ENCODE measurements at regions not wholly inside any gene's neighbourhood (a gene's known extent, or its start where the extent isn't known, plus 50 kb on each side); places are given as distances from the start of the nearest gene placed in this dataset.

DNA sequence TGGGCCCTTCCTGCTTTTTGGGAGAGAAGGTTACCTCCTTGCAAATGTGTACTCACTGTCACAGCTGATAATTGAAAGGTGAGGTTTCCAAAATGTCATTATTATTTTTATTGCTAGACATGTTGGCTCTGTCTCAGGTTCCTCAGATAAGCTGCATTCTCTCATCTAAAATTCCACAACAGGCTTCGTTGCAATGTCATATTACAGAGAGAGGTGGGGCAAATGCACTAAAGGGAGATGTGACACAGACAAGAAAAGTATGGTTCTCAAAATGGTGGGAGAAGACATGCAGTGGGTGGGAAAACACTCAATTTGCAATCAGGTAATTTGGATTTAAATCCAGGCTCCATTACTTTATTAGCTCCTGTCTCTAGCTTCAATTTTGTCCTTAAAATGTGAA is 256.4 kb upstream of the POU3F2 start:
- no peak for DNase-seq

DNA sequence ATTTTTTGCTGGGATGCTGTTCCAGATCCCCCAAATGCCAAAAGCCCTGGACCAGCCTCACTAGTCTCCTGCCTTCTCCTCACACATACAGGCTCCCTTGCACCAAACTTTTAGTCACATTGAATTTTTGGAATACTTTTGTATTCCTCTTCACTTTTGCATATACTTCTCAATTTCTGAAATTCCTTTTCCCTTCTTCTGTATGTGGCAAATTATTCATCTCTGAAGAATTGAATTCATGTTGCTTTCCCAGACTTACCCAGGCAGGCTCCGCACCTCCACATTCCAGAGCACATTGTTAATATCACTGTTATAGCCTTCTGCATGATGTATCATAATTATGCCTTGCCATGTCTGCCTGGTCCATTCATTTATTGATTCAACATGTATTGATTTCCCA is 255.3 kb upstream of the POU3F2 start:
- DNase-seq = no peak

DNA sequence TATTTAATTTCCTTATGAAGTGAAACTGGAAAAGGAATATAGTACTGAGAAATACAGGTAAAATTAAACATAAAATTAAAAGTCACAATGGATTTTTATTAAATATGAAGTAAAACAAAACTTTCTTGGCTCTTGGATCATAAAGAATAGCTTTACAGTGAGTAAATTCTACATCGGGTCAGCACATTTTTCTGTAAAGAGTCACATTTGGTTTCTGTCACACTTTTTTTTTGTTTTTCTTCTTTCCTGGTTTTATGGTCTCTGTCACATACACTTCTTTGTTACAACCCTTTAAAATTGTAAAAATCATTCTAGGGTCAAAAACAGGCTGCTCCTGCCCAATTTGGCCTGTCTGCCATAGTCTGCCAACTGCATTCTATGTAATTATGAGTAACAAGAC is 254.4 kb upstream of the POU3F2 start:
- no peak for DNase-seq

DNA sequence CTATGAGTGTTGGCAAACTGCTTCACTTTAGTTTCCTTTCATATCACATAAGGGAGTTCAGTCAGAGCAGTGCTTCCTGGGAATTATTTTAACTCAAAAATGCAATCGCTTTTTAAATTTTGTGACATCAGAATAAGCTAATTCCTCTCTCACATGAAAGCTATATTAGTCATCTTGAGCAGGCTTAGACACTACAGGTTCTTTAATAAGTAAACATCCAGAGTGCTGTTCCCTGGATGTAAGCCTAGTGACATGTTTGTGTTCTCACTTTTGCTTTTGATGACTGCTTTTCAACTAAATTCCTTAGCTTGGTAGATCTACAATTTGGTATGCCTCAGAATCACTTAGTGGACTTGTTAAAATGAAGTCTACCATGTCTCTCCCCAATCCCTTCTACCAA is 252.7 kb upstream of the POU3F2 start:
- no peak for DNase-seq

DNA sequence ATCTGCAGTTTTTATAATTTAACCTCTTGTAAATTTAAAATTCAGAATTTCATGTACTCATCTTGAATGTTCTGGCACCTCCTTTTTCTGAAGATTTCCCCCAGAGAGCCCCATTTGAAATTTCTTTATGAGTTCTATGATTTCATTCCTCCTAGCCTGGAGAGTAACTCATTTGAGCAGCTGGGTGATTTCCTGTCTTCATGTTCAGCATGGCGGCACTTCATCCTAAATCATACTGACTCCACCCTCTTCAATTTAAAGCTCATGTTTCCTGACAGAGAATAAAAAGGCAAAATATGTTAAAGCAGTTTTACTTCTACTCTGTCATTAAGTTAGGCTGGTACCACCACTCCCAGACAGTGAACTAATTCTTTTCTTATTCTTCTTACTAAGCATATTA is 250.9 kb upstream of the POU3F2 start:
- DNase-seq = no peak

DNA sequence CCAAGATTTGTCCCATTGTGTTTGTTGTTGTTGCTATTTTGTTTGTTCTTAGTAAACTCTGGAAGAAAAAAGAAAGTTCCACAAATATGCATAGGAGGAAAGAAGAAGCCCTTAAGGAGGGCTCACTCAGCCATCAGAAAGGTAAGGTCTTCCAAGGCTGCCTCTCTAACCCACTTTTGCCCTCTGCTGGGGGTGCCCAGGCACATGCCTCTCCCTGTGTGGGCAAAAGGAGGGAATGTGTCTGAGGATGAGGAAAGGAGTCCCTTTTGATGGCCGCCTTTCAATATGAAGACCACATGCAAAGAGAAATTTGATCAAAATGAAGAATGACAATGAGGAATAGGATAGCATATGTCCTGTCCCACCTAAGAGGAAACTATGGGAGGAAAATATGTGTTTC is 248.2 kb upstream of the POU3F2 start:
- no peak for DNase-seq

DNA sequence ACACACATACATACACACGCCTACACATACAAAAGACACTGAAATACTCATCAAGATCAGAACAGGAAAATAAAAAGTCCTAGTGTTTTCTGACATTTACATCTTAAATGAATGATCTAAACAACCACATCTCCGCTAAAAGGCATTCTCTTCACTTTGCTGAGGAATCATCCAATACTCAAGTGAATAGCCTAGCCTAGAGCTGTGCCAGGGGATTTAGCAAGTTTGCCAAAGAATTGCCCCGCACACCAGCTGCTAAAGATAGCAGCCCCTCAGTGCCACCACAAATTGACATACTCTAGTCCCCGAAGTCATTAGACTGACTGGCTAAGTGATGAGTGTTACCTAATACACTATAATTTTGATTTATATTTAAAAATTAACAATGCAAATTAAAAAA is 246.8 kb upstream of the POU3F2 start:
- no peak for DNase-seq

DNA sequence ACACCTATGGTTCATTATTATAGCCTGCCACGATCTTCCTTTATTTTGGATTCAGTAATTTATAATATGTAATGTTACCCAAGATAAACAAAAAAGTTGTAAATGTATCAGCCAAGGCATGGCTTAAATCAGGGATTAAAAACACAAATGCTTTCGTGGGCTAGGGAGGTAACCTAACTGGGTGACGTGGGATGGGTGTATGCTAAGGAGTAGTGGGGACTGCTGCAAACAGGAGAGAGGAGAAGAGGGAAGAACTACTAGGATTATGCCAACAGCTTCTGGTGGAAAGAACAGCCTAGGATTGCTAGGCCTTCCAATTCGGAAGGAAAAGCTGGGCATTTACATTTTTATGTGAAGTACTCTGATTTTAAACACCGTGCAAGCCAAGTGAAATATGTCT is 244.8 kb upstream of the POU3F2 start:
- no peak for DNase-seq

DNA sequence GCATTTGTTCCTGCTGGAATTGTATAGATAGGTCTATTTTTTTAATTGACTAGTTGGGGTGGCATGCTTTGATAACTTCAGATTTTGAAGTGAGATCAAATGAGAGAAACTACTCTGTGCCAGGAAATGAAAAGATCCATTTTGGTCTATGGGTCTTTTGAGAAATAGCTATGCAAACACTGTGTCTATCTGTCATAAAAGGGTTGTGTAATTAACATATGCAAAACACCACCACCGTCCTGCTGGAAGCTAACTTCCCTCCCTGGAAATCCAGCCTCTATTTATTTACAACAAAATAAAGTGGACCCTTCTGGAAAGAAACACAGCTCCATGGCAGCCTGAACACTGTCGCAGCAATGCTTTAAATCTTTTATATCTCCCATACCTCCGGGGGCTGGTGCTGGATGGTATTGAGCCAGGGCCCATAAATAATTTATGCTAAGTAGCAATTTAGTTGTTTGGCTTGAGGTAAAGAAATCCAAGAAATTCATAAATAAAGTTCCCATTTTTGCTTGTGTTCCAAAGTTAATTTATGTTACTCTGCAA is 244.2 kb upstream of the POU3F2 start:
- peak; percentile 45 for DNase-seq

DNA sequence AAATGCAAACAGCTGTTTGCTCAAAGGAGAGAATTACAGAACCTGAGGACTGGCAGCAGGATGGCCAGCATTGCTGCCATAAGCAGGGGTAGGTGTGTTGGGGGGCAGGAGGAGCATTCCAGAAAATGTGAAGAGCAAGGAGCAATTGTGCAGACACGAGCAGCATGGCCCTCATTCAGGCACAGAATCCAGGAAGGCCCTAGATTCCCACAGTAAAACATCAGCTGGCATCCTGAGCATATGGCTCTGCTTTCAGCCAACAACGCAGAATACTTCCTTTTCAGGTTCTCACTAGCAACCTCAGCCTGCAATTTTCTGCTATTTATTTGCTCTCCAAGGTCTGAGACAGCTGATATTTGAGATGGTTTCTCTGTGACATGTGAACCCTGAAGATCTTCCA is 243.4 kb upstream of the POU3F2 start:
- DNase-seq = no peak

DNA sequence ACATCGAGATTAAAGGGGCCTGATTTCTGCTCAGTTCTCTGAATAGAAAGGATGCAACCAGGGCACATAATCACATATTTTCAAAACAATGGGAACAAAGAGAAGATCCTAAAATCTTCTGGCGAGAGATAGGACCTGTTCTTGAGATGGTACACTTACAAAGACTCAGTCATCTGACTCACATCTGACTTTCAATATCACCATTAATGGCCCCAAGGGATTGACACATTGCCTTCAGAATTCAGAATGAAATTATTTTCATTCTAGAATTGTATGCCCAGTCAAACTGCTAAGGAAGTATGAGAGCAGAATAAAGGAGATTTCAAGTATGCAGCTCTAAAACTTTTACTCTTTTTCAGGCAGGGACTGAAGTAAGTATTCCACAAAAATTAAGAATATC is 240.7 kb upstream of the POU3F2 start:
- no peak for DNase-seq

DNA sequence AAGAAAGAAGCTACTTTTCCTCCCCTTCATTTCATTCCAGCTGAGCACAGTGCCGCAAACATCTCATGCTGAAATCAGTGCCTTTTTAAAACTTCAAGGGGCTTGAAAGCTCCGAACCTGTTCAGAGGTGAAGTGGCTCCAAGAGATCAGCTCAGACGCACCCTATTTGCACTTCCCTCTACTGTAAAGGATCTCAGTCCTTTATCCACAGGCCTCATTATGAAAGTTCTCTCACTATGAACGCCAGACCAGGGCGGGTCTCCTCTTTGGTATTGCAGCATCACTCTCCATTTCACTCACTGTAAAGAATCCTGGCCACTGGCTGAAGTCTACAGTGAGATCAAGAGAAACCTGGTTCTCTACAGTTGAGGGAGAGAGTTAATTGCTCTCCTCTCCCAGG is 232.7 kb upstream of the POU3F2 start:
- no peak for DNase-seq

DNA sequence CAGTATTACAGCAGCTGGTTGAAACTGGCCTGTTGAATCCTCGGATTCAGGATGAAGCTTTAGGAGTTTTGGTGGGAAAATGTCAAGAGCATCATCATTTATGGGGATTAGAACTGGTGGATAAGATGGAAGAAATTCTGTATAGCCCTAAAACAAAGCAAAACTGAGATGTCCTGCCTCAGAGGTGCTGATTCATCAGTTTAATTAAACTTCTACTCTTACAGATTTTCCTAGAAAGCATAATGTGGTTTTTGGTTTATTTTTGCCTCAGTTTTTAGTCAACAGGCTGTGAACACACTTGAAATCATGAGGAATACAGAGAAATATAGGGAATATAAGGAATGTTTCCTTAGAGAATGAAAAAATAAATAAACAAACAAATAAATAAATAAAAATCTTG is 228.7 kb upstream of the POU3F2 start:
- no peak for DNase-seq

DNA sequence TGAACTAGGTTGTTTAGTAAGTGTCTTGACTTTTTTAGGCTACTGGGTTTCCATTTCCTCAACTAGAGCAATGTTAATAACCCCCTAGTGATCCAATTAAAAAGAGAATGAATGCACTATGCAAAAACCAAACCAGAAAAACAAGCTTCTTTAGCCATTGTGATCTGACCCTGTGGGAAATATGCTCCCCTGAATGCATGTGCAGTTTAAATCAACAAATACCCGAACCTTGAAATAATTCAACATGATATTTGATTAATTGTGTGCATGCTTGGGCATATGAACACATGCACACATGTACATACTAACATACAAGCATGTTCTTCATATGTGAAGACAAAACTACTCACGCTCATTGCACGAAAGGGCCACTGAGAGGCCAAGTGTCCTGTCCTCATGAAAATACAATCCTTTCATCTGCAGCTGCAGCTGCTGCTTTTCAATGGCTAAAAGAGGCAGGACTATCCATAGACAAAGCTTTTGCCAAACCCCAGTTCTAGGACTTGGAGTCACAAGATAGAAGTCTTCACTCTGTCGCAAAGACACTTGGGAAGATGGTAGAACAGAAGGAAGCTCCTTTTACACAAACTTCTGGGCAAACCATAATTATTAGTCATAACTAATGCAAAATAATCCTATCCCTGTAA is 207.1 kb upstream of the POU3F2 start:
- no peak for DNase-seq

DNA sequence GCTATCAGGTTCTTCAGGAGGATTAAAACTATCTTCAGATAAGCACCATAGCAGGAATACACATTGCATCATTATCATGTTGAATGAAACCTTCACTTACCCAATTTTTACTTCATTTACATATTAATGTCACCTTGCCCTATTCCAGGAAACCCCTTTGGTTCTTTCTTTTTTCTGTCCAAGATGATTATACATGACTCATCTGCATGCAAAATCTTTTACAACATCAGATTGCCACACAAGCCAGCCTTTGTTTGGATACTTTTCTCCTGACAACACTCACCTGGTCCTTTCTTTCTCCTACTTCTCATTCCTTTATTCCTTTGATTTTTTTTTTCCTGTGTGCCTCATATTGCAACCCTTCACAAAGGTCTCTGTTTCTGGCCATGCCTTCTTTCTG is 200.5 kb upstream of the POU3F2 start:
- no peak for DNase-seq

DNA sequence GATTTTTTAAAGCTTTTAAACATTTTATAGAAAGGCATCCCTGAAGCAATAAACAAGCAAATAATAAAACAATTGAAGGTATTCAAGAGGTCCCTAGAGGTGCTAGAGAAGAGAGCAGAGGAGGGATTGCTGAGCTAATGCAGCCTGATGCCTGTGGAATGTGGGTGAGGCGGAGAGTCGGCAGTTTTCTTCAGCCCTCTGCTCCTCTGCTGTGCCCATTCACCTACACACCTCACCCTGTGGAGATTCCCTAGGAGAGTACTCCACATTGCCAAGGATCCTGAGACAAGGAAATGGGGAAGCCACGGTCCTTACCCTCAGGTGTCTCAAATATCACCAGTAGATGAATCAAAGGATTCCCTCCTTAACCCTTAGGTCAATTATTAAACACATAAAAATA is 199.8 kb upstream of the POU3F2 start:
- DNase-seq = no peak

DNA sequence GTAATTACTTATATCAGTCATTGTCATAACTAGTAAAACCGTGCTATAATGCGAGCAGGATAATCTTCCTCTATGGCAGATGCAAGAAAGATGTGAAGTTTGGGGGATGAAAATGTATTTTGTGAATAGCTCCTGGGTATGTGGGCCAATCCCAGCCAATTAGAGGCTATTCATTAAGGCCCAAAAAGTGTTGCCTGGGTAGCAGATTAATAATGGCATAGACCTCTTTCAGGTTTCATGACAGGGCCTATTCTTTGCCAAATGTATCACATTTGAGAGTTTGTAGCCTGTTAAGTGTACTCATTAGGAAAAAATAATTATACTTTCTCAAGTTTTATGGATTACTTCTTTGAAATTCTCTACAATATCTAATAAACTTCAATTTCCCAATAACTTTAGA is 199.2 kb upstream of the POU3F2 start:
- no peak for DNase-seq

DNA sequence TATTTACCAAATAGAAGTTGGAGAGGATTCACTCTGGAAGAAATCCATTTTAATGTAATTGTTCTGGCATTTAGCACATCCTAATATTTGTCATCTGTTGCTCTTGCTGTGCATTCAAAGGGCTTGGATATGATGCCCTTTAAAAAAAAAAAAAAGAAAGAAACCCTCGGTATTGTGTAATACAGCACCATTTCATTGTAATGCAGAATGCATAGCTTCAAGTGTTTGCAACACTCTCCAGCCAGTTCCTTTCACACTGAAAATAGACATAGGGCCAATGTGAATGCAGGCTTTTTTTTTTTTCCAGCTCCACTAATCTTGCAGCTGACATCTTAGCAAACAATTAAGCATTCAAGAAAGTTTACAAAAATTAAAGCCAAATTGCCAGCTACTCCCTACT is 197.4 kb upstream of the POU3F2 start:
- DNase-seq = no peak

DNA sequence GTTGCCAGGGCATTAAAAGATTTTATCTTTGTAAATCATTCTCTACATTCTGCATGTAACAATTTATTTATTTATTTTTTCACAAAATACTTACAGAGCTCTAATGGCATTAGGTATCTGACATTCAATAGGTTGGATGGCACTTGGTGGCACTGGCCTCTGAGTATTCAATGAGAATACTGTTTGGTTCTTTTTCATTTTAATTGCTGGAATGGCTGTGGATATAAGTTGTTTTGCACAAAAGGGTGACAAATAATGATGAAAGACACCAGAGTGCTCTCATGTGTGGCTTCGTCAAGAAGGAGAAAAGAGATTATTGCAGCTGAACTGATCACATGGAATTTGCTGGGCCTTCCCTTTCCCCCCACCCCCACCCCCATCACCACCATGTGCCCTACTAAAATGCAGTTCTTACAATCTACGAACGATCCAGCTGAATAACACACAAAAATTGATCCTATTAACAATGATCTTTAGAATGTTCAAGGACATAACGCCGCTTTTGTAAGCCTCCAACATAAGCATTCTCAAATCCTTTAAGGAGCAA is 195.2 kb upstream of the POU3F2 start:
- peak; percentile 83 for DNase-seq

DNA sequence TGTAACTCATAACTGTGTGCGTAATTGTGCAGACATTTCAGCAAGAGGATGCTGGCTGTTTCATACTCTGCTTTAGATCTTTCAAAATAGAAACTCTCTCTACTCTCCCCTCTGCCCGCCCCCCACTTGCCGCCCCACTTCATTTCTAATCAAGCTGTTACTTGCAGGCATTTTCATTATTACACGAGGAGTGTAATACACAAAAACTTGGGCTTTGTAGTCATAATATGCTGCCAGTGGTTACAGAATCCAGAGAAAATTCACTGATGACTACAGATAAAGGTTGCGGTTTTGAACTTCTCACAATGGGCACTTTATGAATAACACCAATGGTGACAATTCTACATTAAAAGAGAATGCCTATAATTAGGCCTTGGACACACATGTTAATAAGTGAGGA is 194.0 kb upstream of the POU3F2 start:
- DNase-seq = no peak

DNA sequence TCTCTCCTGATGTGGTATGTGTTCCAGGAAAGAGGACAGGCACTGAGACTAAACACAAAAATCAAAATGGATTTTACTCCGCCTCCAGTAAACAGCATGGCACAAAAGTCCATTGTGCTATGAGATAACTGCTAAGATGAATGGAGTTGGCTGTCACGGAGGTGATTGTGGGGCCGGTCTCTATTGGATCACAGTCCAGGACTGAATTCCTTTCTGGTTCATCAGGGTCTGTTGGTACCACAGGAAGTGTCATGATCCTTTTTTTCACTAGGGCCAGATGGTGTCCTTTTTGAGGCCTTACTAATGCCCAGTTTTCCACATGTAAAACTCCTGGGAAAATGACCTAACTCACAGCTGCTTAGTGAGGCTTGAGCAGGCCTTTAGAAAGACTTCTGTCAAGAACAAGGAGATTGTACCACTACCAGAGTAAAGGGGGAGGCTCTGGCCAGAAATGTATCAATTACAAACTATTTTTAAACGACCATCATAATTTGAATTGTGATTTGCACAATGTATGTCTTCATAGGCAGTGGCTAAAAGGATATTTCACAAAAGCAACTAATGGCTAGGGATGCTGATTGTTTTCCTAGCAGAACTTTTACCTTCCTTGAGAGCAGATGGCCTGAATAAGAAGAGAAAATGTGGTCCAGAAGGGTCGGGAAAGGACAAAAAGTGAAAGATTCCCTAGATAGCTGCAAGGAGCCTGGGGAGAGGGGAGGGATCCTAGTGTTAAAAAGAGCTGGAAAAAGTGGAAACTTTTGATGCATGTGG is 192.2 kb upstream of the POU3F2 start:
- DNase-seq = peak; percentile 85

DNA sequence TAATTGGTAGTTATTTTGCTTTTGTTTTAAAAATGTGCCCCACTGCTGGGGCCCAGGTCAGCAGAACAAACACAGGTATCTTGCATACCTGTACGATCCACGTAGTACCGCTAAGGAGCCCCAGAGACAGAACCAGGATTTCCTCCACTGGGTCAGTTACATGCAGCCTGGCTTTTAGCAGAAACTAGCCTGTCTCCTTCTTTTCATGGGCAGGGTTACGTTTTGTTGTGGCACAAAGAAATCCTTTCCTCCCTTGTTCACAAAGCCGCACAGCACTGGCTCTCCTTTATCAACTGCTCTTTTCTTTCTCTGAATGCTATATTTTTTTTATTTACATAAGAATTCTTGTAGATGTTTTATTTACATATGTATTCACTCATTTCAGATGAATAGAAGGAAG is 190.3 kb upstream of the POU3F2 start:
- no peak for DNase-seq

DNA sequence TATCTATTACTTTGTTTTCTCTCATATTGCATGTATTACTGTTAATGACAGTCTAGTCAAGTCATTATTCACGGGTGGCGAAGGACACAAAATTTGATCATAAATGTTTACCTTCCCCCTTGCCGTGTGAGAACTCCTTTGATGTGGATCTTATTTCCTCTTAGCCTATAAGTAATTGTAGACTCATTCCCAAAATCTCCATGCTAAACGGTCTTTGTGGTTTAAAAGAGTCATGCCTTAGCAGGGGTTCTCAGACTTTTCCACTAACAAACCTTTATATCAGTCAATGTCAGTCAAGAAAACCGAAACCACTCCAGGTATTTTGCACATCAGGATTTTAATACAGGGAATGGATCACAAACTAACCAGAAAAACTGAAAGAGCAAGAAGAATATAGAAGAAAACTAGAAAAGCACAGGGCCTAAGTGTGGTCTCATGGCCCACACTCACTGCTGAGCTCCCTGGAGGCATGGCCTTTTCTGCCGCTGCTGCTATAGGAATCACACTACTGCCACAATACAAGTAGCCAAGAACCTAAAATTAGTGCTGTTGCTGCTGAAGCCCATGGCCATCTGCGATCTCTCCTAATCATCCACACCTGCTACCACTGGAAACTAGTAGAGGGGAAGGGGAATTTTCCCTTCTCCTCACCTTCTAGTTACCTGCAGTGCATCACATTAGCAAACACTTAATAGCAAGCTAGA is 186.0 kb upstream of the POU3F2 start:
- DNase-seq = no peak

DNA sequence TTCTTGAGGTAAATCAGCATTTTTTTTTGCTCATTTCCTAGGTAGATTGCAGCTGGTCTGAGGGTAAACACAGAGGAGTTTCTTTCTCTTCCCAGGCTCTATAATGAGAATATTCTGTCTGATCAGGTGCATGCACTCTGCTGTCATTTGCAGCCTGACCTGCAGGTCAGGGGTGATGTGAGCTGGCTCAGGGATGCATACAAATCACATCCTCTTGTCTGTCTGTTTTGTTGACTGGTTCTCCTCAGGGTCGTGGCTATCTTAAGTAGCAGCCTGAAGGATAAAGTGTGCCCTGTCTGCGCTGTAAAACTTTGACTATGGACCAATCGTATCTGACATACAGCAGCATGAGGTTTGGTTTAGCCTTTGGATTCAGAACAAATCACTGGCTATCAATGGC is 183.4 kb upstream of the POU3F2 start:
- no peak for DNase-seq

All from eye (tissue), 1 donor.